Hematopoietic multipotent progenitor cell treated with erythropoietin and hydrocortisone succinate and interleukin-3 and kit ligand, for 17 days (in vitro differentiated cells): ENCODE measurements at regions not wholly inside any gene's neighbourhood (a gene's known extent, or its start where the extent isn't known, plus 50 kb on each side); places are given as distances from the start of the nearest gene placed in this dataset.

Experiments
- DNase-seq: peaks from one replicate; pipeline ENCODE4 v3.0.0-alpha.2; 2015; ENCODE audit warnings: low spot score

DNA sequence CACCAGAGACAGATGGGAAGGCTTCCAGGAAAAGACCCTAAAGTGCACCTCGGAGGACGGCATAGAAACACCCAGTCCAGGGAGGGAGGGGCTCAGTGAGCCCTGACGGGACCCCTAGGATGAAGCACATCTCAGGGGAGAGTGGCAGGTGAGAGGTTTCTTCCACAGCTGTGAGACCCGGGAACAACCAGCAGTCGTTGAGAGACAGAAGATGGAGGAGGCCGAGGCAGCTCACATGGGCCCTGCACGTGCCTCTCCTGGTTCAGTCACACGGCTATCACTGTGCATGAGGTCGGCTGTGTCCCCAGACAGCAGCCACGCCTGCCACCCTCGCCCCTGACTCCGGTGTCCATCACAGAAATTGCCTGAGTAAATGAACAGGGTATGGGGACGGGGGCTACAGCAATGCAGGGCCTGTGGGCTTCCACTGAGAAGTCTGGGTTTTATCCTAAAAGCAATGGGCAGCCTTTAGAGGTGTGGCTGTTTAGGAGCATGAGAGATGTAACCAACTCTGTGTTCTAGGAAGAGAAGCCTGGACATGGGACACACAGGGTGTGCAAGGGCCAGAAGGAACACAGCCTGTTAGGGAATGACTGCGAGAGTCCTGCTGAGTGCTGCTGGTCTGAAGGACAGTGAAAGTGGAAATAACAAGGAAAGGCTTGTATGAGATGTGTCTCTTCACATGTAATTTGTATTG lies 102.0 kb downstream of the TMEM18 start:
- no peak for DNase-seq

DNA sequence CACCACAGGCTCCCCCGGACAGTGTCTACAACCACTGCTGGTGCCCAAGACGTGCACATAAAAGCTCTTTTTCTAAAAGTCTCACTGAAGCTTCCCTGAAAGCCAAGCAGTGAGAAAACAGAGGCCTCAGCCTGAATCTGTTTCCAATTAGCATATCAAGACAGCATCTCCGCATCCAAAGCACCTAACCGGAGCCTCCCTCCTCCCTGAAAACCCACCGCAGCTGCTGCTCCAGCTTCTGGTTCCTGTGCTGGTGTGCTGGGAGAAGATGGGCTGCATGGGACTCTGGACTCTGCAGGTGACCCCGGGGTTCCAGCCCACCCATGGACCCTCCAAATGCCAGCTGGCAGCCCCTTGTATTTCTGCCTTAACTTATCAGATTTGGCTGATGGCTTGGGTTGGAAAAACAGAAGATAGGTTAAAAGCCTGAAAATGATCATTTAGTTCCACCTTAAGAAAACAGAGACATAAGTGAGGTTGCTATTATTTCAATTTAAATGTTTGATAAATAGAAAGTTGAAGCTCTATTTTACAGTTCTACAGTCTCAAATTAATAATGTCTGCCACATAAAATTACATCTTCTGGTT lies 103.3 kb downstream of the TMEM18 start:
- DNase-seq = no peak

DNA sequence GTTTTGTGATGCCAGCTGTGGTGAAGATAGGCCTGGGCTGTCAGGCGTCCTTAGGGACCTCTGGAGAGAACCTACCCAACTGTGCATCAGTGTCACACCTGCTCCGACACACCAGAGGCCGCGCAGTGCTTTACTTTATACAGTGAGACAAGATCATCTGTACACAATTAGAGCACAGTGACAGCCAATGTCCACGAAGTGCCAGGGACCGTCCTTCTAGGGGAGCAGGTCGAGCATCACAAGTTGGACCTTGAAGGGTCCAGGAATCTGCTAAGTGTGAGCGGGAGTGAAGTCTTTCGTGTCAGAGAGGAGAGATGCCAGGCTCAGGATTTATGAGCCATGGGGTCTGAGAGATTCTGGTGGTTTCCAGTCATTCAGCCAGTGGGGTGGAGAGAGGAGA lies 104.2 kb downstream of the TMEM18 start:
- DNase-seq = no peak

DNA sequence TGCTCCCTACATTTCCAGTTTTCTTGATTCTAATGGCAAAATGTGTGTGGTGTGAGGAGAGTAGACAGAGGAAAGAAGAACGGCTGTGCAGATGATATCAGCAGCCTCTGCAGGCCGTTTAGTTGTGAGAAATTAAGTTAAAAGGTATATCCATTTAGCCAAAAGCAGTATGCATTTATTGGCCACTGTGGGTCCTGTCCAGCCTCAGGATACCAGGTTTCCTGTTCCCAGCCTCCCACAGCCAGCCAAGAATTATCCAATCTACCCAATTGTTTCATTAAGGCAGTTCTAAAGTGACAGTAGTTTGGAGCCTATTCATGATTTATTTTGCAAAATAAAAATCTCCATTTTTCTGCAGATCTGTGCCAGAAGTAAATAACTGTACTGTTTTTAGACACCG lies 107.5 kb downstream of the TMEM18 start:
- no peak for DNase-seq

DNA sequence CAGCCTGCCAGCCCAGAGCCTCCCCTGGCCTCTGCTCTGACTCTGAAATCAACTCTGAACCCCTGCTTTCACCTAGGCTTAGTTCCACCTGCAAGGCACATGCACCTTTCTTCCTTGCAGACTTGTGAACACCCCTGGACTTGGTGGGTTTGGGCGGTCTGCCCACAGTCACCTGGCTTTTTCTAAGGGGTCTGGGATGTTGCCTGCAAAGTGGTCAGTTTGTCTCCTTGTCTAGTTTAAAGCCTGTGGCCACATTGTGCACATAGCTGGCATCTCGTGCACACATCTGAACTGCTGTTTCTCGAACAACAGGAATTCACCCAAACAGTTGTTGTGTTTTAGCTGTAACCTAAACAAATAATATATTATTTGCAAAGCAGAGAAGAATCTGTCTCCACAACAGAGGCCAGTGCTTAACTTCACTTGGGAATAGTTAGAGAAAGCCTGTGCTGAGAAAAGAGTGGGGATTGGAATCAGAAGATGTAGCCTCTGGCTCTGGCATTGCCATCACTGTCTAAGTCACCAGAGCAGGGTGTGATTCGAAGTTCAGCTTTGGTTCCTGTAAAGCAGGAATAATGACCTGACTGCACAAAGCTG lies 108.5 kb downstream of the TMEM18 start:
- DNase-seq = no peak

DNA sequence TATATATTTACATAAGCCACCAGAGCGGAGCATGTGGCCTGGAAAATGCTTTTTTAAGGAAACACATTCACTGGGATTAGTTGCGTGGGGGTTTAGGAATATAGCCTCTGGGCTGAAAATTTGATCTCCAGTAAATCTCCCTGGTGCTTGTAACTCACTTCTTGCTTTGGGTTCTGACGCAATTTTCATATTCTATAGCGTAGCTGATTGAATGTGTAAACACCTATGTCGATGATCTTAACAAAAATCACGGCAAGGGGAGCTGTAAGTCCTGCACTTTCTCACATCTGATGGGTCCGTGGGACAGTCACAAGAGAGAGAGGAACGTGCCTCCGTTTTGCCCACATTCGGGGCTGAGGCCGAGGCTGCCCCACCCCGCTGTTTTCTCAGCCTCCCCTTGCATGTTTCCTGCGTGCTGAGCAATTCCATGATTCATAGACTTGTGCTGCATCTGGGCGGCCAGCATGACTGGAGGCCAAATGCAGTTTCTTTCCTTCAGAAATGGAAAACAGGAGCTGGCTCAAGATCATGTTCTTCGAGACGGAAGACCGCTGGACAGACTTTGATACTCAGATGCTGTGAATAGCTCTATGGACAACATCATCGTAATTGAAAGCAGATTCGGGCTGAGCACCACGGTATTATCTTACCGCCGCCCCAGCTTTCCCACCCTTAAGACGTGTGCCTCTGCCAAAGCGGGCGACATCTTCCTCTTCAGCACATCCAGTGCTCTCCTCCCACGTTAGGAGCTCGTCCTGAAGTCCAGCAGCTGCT lies 109.2 kb downstream of the TMEM18 start:
- DNase-seq = no peak

DNA sequence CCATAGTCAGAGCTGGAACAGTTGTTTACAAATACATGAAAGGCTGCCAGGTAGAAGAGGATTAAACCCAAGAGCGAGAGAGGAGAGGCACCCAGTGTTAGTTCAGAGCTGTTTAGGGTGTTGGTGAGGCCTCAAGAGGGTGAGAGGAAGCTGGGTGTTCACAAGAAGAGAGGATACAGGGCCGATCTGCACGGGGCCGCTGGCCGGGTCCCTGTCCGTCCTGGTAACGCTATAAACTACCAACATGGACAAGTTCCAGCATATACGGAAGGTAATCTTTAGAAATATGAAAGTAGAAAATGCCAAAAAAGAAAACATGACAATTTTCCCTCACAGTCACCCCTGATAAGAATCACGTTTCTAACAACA lies 109.7 kb downstream of the TMEM18 start:
- DNase-seq = no peak

DNA sequence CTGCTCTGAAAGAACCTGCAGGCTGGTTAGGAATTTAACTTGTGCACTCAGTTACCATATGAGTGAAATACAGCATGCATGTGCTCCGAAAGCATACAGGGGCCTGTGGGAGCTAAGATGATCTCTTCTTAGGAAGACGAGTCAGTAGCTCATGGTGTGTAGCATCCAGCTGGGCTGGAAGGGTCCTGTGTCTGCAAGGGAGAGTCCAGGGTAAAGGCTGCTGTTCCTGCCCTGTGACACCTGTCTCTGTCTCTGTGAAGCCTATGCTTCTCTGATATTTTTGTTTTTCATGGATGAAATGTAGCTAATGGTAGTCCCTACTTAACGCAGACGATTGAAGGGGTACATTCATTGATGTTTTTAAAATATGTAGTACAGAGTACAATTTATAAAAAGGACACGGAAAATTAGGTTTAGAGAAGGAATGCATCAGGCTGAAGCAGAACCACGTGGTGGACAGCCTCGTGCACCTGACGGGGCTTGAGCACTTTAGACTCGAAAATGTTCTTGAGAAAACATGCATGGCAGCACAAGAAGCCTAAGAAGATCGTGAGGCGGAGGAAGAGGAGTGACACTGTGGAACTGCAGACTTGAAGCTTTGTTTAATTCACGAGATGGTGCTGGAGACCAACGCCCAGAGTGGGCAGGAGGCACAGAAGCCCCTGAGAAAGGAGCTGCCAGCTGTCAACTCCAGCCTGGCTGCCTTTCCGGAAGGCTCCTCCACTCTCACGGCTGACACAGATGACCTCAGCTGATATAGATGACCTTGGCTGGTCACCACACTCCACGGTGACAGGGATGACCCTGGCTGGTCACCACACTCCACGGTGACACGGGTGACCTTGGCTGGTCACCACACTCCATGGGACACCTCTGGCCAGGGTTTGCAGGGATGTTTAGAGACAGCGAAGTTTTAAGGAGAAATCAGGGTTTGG lies 110.6 kb downstream of the TMEM18 start:
- no peak for DNase-seq

DNA sequence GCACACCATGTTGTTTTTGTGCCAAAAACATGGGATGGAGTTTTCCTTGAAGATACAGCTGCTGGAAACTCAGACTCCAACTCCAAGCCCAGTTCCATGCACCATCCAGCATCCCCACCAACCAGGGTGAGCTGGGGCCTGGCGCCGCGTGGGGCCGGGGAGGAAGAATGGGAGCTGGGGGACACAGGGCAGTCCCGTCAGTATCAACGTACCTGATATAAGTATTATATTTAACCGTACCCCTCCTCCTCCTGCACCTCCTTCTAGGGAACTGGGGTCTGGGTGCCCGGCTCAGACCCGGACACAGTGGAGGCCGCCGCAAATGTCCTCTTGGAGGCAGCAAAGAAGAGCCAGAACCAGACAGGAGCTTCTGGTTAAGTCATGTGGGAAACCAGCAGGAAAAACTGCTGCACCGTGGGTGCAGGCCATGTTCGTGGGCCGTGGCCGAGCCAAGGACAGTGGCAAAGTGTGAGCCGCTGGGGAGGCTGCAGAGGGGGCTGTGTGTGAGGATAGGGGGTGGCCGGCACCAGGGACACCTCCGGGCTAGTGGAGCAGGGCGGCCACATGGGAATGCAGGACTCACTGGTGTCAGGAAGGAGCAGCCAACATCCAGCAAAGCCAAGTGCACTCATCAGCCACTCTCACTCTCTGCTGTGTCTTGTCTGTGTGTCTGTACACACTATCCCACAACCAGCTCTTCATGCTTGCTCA lies 112.6 kb downstream of the TMEM18 start:
- DNase-seq = no peak

DNA sequence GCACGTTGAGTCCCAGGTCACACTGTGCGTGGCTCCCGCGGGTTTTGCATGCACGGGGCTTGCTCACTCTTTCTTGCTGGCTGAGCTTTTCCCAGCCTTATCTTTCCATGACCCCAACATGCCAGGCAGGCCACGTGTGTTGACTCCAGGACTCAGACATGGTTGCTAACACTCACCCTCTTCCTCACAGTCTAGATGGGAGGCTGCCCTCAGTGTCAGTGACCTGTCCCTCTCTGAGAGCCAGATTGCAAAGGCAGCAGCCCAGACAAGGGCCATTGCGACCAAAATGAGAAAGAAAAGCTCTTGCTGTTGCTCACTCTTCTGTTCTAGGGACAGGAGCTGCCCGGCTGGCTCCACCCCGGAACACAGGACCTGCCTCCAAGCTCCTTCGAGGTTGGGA lies 113.7 kb downstream of the TMEM18 start:
- no peak for DNase-seq

DNA sequence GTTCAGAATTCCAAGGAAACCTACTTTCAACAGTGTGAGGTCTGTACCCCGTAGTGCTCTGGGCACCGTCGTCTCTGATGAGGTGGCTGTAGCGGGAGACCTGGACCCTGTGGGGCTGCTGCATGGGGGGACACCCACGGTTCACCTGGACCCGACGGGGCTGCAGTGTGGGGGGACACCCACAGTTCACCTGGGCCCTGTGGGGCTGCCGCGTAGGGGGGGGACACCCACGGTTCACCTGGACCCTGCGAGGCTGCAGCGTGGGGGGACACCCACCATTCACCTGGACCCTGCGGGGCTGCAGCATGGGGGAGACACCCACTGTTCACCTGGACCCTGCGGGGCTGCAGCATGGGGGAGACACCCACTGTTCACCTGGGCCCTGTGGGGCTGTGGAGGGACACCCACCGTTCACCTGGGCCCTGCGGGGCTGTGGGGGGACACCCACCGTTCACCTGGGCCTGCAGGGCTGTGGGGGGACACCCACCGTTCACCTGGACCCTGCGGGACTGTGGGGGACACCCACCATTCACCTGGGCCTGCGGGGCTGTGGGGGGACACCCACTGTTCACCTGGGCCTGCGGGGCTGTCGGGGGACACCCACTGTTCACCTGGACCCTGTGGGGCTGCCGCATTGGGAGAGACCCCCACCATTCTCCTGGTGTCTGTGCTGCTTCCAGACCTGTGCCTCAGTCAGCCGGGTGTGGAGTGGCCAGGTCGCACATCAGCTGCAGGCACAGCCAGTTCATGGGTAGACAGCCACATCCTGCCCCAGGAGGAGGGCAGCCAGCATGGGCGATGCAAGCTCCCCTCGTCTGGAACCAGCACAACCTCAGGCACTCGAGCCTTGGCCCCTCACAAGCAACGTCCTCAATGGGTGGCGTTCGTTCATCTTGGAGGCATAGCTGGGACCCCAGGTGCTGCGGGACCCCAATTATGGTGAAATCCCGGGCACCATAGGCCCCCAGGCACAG lies 114.5 kb downstream of the TMEM18 start:
- no peak for DNase-seq

DNA sequence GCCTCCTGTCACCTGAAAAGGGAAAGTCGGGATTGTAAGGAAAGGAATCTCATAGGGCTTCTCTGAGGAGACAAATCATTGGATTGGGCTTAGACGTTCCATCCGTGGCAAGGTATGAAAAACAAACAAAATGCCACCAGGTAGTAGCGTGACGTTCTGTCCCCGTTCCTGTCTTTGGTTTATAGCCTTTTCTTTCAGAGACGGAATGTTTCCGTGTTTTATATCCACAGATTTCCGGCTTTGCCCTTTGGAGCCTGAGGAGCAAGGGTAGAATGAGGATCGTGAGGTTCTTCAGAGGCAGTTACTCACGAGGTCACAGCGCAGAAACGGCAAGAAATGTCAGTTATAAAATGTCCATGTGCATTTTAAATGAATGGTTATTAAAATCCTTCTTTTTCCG lies 118.3 kb downstream of the TMEM18 start:
- DNase-seq = no peak

DNA sequence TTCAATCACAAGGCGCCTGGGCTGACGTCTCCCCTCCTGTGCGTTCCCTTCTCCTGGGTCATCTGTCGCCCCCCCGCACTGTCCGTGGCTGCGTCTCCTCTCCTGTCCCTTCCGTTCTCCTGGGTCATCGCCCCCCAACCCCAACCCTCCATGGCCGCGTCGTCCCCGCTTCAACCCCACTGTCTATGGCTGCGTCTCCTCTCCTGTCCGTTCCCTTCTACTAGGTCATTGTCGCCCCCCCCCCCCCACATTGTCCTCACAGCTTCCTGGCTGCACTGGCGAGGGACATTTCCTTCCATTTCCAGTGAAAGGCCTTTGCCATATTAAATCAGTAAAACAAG lies 118.9 kb downstream of the TMEM18 start:
- no peak for DNase-seq

DNA sequence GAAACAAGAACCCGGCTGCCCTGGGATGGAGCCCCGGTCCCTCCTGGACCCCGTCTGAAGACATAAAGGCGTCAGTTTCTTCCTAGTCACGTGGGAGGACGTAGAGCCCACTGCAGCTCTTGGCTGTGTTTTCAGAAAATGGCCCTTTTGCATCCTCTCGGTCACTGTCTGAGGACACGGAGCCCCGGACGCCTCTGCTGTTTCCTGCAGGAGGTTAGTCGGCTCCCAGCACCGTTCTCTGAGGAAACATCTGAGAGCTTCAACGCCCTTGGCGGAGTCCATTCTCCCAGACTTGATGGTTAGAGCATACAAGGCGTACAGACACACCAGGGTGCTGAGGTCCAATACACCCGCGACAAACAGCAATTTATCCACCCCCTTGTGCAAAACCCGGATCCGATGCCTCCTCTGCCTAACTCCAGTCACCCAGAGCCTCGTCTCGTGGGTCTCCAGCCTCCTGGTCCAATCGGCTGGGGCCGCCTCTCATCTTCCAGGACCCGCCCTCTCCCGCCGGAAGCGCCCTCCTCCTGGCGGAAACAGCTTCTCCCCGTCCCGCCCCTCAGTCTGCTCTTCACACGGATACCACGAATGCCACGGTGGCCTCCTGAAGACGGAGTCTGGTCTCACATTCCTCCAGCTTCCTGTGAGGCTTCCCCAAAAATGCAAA lies 119.4 kb downstream of the TMEM18 start:
- no peak for DNase-seq

DNA sequence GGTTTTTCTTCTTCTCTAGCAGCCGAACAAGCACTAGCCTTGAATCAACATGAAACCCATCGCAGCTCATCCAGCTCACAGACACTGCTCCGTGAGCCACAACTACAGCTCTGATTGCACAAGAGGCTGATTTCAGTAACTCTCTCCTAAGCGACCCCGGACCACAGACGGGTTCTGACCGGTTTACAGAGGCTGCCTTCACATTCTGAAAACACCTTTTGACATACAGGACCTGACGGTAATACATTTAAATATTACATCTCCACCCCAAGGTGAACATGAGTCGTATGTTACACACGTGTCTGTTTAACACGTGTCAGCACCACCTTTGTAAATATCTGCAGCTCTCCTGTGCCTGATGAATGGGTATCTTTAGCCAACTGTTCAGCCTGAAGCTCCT lies 120.7 kb downstream of the TMEM18 start:
- DNase-seq = no peak

DNA sequence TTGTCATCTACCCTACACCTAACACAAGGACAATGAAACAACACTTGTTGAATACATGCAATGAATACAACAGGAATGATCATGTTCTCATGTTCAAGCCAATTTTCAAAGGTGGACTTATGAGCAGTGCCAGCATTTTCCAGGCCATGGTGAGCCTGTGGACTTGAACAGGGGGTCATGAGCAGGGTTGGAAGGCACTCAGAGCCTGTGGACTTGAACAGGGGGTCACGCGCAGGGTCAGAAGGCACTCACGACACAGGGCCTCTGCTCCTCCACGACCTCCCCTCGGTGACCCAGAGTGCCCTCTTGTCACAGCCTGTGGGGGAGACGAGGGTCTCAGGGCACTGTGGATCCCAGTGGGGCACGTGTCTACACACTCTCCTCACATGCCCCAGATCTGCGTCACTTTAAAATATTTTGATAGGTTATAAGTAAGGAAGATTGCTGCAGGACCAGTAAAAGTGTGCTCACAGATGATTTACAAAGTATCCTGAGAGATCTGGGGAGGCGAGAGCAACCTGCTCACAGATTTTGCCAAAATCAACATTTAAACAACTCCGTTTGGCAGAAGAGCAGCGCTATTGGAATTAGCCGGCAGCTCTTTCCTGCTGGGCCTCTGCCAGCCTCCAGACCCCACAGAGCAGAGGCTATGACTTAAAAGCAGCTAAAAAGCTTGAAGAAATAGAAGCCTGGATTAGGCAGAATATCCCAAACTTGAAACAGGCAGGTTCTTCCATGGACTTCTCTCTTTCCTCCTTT lies 121.9 kb downstream of the TMEM18 start:
- no peak for DNase-seq

DNA sequence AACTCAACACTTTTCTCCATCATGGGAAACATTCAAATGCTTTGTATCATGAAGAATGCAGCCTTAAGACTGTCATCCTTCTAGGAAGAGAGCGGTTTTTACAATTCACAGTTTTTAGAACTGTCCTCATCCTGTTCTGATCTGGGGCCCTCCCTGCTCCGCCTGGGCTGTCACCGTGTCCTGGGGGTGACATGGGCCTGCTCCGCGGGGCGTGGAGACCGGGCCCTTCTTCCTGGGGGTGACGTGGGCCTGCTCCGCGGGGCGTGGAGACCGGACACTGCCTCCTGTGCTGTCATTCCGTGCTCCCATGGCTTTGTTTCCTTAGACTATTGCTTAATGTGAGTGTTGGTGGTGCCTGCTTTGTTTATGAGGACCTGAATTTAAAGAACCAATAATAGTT lies 122.8 kb downstream of the TMEM18 start:
- DNase-seq = no peak

DNA sequence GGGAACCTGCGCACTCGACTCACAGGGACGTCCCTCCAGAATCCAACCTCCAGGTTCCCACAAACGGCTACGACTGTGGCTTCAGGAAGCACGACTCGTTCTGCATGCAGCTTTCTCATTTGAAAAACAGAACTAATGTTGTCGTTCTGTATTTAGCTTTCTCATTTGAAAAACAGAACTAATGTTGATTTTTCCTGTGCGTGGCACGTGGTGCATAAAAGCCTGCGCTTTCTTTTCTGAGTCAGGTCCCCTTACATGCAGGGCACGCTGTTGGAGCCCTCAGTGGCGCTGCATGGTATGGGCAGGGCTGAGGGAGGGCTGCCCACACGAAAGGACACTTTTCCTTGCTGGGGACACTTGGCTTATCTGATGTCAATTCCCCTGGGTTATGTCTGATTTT lies 124.3 kb downstream of the TMEM18 start:
- DNase-seq = no peak

DNA sequence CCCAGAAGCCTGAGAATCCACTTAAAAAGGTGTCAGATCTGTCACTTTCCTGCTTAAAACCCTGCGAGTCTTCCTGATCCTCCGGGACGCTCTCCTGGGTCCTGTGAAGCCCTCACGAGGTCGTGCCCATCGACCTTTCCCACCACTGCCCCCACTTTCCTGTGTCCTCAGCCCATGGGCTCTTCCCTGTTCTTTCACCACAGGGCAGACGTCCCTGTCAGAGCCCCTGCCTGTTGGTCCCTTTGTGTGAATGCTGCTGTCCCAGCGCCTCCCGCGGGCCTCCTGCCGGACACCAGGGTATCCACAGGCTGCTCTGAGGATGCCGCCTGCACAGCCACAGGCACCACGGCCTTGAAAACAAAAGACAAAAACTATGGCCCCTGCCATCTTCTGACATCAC lies 125.6 kb downstream of the TMEM18 start:
- DNase-seq = no peak
